GM08714 (cell line): ENCODE measurements at regions not wholly inside any gene's neighbourhood (a gene's known extent, or its start where the extent isn't known, plus 50 kb on each side); places are given as distances from the start of the nearest gene placed in this dataset.
"Not testable (repeated sequence)": the region's sequence is repeated elsewhere in the genome, so short reads cannot be mapped to it uniquely, and the experiment has no call there.

Experiments used
- H3K4me3 ChIP-seq: fragments of 200-500 bp; sonication (Bioruptor generic); 2 replicates; pipeline ENCODE4 v1.5.1; 2014; ENCODE audit warnings: mild to moderate bottlenecking, low read length, inconsistent platforms
- ZNF274 ChIP-seq: IDR thresholded peaks from 2 replicates; pipeline ENCODE4 v1.6.1; 2012; ENCODE audit warnings: mild to moderate bottlenecking, low read depth, low read length

GRCh38 chr1:87428367-87428766 is 99.7 kb downstream of the LMO4 start:
- TF ChIP-seq ZNF274 = no peak
- no peak overlapping the region for H3K4me3 ChIP-seq

- no peak overlapping the region for H3K4me3 ChIP-seq
These were observed 100.2 kb downstream of the LMO4 start for GRCh38 chr1:87428883-87429282.

GRCh38 chr1:87432685-87433084 is 104.0 kb downstream of the LMO4 start:
- H3K4me3 ChIP-seq = no peak overlapping the region
- no peak for TF ChIP-seq ZNF274

More at GRCh38 chr1:87428883-87429282, 100.2 kb downstream of the LMO4 start:
- no peak for TF ChIP-seq ZNF274

- H3K4me3 ChIP-seq = not testable (repeated sequence)
These were observed 104.4 kb downstream of the LMO4 start for GRCh38 chr1:87433101-87433500.

GRCh38 chr1:87435484-87435883 is 106.8 kb downstream of the LMO4 start:
- TF ChIP-seq ZNF274 = no peak
- no peak overlapping the region for H3K4me3 ChIP-seq

- H3K4me3 ChIP-seq = not testable (repeated sequence)
These were observed 107.4 kb downstream of the LMO4 start for GRCh38 chr1:87436115-87436514.

GRCh38 chr1:87436534-87436933 is 107.9 kb downstream of the LMO4 start:
- no peak for TF ChIP-seq ZNF274
- no peak overlapping the region for H3K4me3 ChIP-seq

- no peak for TF ChIP-seq ZNF274
- no peak overlapping the region for H3K4me3 ChIP-seq
These were observed 109.1 kb downstream of the LMO4 start for GRCh38 chr1:87437663-87438295.

- H3K4me3 ChIP-seq = no peak overlapping the region
- no peak for TF ChIP-seq ZNF274
These were observed 111.1 kb downstream of the LMO4 start for GRCh38 chr1:87439821-87440220.

GRCh38 chr1:87449348-87449963 is 120.8 kb downstream of the LMO4 start:
- no peak overlapping the region; the same call in 1 of the 2 replicates for H3K4me3 ChIP-seq

GRCh38 chr1:87450136-87450535 is 121.5 kb downstream of the LMO4 start:
- no peak for TF ChIP-seq ZNF274
- H3K4me3 ChIP-seq = no peak overlapping the region; the same call in 1 of the 2 replicates

More at GRCh38 chr1:87449348-87449963, 120.8 kb downstream of the LMO4 start:
- TF ChIP-seq ZNF274 = no peak

- no peak overlapping the region for H3K4me3 ChIP-seq
These were observed 122.0 kb downstream of the LMO4 start for GRCh38 chr1:87450615-87451209.

GRCh38 chr1:87451229-87451920 is 122.7 kb downstream of the LMO4 start:
- H3K4me3 ChIP-seq = no peak overlapping the region
- TF ChIP-seq ZNF274 = no peak

More at GRCh38 chr1:87450615-87451209, 122.0 kb downstream of the LMO4 start:
- no peak for TF ChIP-seq ZNF274

GRCh38 chr1:87452648-87453047 is 124.0 kb downstream of the LMO4 start:
- H3K4me3 ChIP-seq = no peak overlapping the region
- TF ChIP-seq ZNF274 = no peak

GRCh38 chr1:87457408-87457807 is 128.7 kb downstream of the LMO4 start:
- TF ChIP-seq ZNF274 = no peak
- no peak overlapping the region for H3K4me3 ChIP-seq
